ENCODE measurements at regions not wholly inside any gene's neighbourhood (a gene's known extent, or its start where the extent isn't known, plus 50 kb on each side); places are given as distances from the start of the nearest gene placed in this dataset. TPM values are rescaled to one million over a fixed set of nuclear protein-coding genes. Genes with fewer than 3 reads are reported as not detected.
"Not testable (repeated sequence)": the region's sequence is repeated elsewhere in the genome, so short reads cannot be mapped to it uniquely, and the experiment has no call there.

- Histone ChIP-seq H3K4me1 (ENCODE audit: control insufficient read depth, low read depth, low read length) (no peaks in the 10 kb centered on the region), H3K23ac (ENCODE audit: low read length) (no peak overlapping the region), H3K18ac (ENCODE audit: low read length) (no peak overlapping the region), H3K27ac (ENCODE audit: low read depth, low read length) (no peak overlapping the region), H3K4me2 (ENCODE audit: low read length) (peak overlapping the region; percentile 43), H3K79me1 (ENCODE audit: low read length) (no peaks in the 10 kb centered on the region), H2BK15ac (replicated peaks; ENCODE audit: low read depth) (no peak overlapping the region), H4K8ac (ENCODE audit: low read depth, low read length) (no peak overlapping the region), H3K56ac (ENCODE audit: low read length) (peak overlapping the region; percentile 76), H2AK5ac (ENCODE audit: low read length) (no peak overlapping the region), H4K5ac (ENCODE audit: low read length) (no peak overlapping the region), H3K4ac (ENCODE audit: low read depth, low read length) (no peak overlapping the region), H2BK120ac (ENCODE audit: low read depth, low read length) (no peak overlapping the region), H3K36me3 (ENCODE audit: control insufficient read depth, insufficient read depth, low read length) (no peaks in the 10 kb centered on the region), H3K27me3 (ENCODE audit: insufficient read depth, low read length, poor library complexity) (no peaks in the 10 kb centered on the region), H3K79me2 (ENCODE audit: control insufficient read depth, insufficient read depth, low read length) (no peaks in the 10 kb centered on the region), H3K9ac (ENCODE audit: low read length) (peak overlapping the region; percentile 59), H3K4me3 (ENCODE audit: low read length) (no peak overlapping the region), H2BK5ac (ENCODE audit: low read length) (no peak overlapping the region)
- no CpG with 5 or more reads among the region's 17 CpGs for WGBS (ENCODE audit: extremely low coverage, insufficient coverage, low lambda C conversion rate)
- peak; percentile 82 for DNase-seq
These were observed 65.3 kb downstream of the OR13A1 start for GRCh38 chr10:45249978-45250693.

GRCh38 chr10:45250694-45251075 lies 64.7 kb downstream of the OR13A1 start:
- not testable (repeated sequence) for H2BK5ac ChIP-seq (ENCODE audit: low read length); H3K79me1 ChIP-seq (ENCODE audit: low read length); DNase-seq; H2AK5ac ChIP-seq (ENCODE audit: low read length); H4K5ac ChIP-seq (ENCODE audit: low read length); H3K4me1 ChIP-seq (ENCODE audit: control insufficient read depth, low read depth, low read length); H4K8ac ChIP-seq (ENCODE audit: low read depth, low read length); H3K18ac ChIP-seq (ENCODE audit: low read length); H2BK120ac ChIP-seq (ENCODE audit: low read depth, low read length); H3K27me3 ChIP-seq (ENCODE audit: insufficient read depth, low read length, poor library complexity); H3K27ac ChIP-seq (ENCODE audit: low read depth, low read length); H3K56ac ChIP-seq (ENCODE audit: low read length); H2BK15ac ChIP-seq (replicated peaks; ENCODE audit: low read depth); H3K4ac ChIP-seq (ENCODE audit: low read depth, low read length); H3K23ac ChIP-seq (ENCODE audit: low read length); H3K36me3 ChIP-seq (ENCODE audit: control insufficient read depth, insufficient read depth, low read length); H3K4me2 ChIP-seq (ENCODE audit: low read length); H3K79me2 ChIP-seq (ENCODE audit: control insufficient read depth, insufficient read depth, low read length); H3K4me3 ChIP-seq (ENCODE audit: low read length); H3K9ac ChIP-seq (ENCODE audit: low read length)
- no CpG with 5 or more reads among the region's 6 CpGs for WGBS (ENCODE audit: extremely low coverage, insufficient coverage, low lambda C conversion rate)

Small RNA genes in the stretch of these regions (small RNA-seq; reads per million reads assigned to genes)
- gene AL512324.1 (ENCODE audit: insufficient read depth) (not detected), gene MIR3156-1 (ENCODE audit: insufficient read depth) (not detected), gene RNU6-1207P (ENCODE audit: insufficient read depth) (not detected)

Measured in mesendoderm (in vitro differentiated cells).